ENCODE measurements at regions not wholly inside any gene's neighbourhood (a gene's known extent, or its start where the extent isn't known, plus 50 kb on each side); places are given as distances from the start of the nearest gene placed in this dataset.

GRCh38 chr7:132681951-132682350 lies 105.7 kb upstream of the PLXNA4 start:
- Histone ChIP-seq H3K79me1 (ENCODE audit: low read length) (no peaks in the 10 kb centered on the region), H3K4ac (ENCODE audit: low read depth, low read length) (no peak overlapping the region), H4K5ac (ENCODE audit: low read length) (no peak overlapping the region), H2BK5ac (ENCODE audit: low read length) (no peak overlapping the region), H2AK5ac (ENCODE audit: low read length) (no peak overlapping the region), H3K4me3 (ENCODE audit: low read length) (no peak overlapping the region), H2BK15ac (replicated peaks; ENCODE audit: low read depth) (no peak overlapping the region), H3K27ac (ENCODE audit: low read depth, low read length) (no peak overlapping the region), H3K79me2 (ENCODE audit: control insufficient read depth, insufficient read depth, low read length) (no peaks in the 10 kb centered on the region), H4K8ac (ENCODE audit: low read depth, low read length) (no peak overlapping the region), H3K4me2 (ENCODE audit: low read length) (no peak overlapping the region), H3K4me1 (ENCODE audit: control insufficient read depth, low read depth, low read length) (no peaks in the 10 kb centered on the region), H3K27me3 (ENCODE audit: insufficient read depth, low read length, poor library complexity) (no peaks in the 10 kb centered on the region), H3K56ac (ENCODE audit: low read length) (no peak overlapping the region), H2BK120ac (ENCODE audit: low read depth, low read length) (no peak overlapping the region), H3K36me3 (ENCODE audit: control insufficient read depth, insufficient read depth, low read length) (no peaks in the 10 kb centered on the region), H3K18ac (ENCODE audit: low read length) (no peak overlapping the region), H3K9ac (ENCODE audit: low read length) (no peak overlapping the region), H3K23ac (ENCODE audit: low read length) (peak overlapping the region; percentile 10)
- WGBS (ENCODE audit: extremely low coverage, insufficient coverage, low lambda C conversion rate) = no CpG with 5 or more reads among the region's 3 CpGs
- no peak for DNase-seq

- Histone ChIP-seq H3K4ac (ENCODE audit: low read depth, low read length) (no peak overlapping the region), H3K23ac (ENCODE audit: low read length) (no peak overlapping the region), H3K27me3 (ENCODE audit: insufficient read depth, low read length, poor library complexity) (no peaks in the 10 kb centered on the region), H3K27ac (ENCODE audit: low read depth, low read length) (no peak overlapping the region), H3K4me2 (ENCODE audit: low read length) (no peak overlapping the region), H3K4me1 (ENCODE audit: control insufficient read depth, low read depth, low read length) (no peaks in the 10 kb centered on the region), H2AK5ac (ENCODE audit: low read length) (no peak overlapping the region), H3K4me3 (ENCODE audit: low read length) (no peak overlapping the region), H4K8ac (ENCODE audit: low read depth, low read length) (no peak overlapping the region), H3K79me1 (ENCODE audit: low read length) (no peaks in the 10 kb centered on the region), H4K5ac (ENCODE audit: low read length) (no peak overlapping the region), H3K79me2 (ENCODE audit: control insufficient read depth, insufficient read depth, low read length) (no peaks in the 10 kb centered on the region), H3K36me3 (ENCODE audit: control insufficient read depth, insufficient read depth, low read length) (no peaks in the 10 kb centered on the region), H2BK5ac (ENCODE audit: low read length) (no peak overlapping the region), H3K9ac (ENCODE audit: low read length) (no peak overlapping the region), H3K18ac (ENCODE audit: low read length) (no peak overlapping the region), H3K56ac (ENCODE audit: low read length) (no peak overlapping the region), H2BK120ac (ENCODE audit: low read depth, low read length) (no peak overlapping the region), H2BK15ac (replicated peaks; ENCODE audit: low read depth) (no peak overlapping the region)
- no peak for DNase-seq
Observed at GRCh38 chr7:132680590-132680989, 104.3 kb upstream of the PLXNA4 start.

- H3K4ac ChIP-seq (ENCODE audit: low read depth, low read length) = no peak overlapping the region
- no peaks in the 10 kb centered on the region for H3K79me2 ChIP-seq (ENCODE audit: control insufficient read depth, insufficient read depth, low read length)
- H3K27me3 ChIP-seq (ENCODE audit: insufficient read depth, low read length, poor library complexity) = no peaks in the 10 kb centered on the region
- no peak overlapping the region for H3K56ac ChIP-seq (ENCODE audit: low read length)
- no peaks in the 10 kb centered on the region for H3K36me3 ChIP-seq (ENCODE audit: control insufficient read depth, insufficient read depth, low read length)
- DNase-seq = no peak
- H3K79me1 ChIP-seq (ENCODE audit: low read length) = no peaks in the 10 kb centered on the region
- H2BK120ac ChIP-seq (ENCODE audit: low read depth, low read length) = no peak overlapping the region
- no peaks in the 10 kb centered on the region for H3K4me1 ChIP-seq (ENCODE audit: control insufficient read depth, low read depth, low read length)
- WGBS (ENCODE audit: extremely low coverage, insufficient coverage, low lambda C conversion rate) = no CpG with 5 or more reads among the region's 2 CpGs
- H2BK5ac ChIP-seq (ENCODE audit: low read length) = no peak overlapping the region
- no peak overlapping the region for H2BK15ac ChIP-seq (replicated peaks; ENCODE audit: low read depth)
- no peak overlapping the region for H3K18ac ChIP-seq (ENCODE audit: low read length)
- H3K9ac ChIP-seq (ENCODE audit: low read length) = no peak overlapping the region
- no peak overlapping the region for H4K5ac ChIP-seq (ENCODE audit: low read length)
- H2AK5ac ChIP-seq (ENCODE audit: low read length) = no peak overlapping the region
- no peak overlapping the region for H3K23ac ChIP-seq (ENCODE audit: low read length)
- H4K8ac ChIP-seq (ENCODE audit: low read depth, low read length) = no peak overlapping the region
- no peak overlapping the region for H3K27ac ChIP-seq (ENCODE audit: low read depth, low read length)
- no peak overlapping the region for H3K4me3 ChIP-seq (ENCODE audit: low read length)
- H3K4me2 ChIP-seq (ENCODE audit: low read length) = no peak overlapping the region
Observed at GRCh38 chr7:132678656-132679055, 102.4 kb upstream of the PLXNA4 start.

- Histone ChIP-seq H3K4ac (ENCODE audit: low read depth, low read length) (no peak overlapping the region), H3K27me3 (ENCODE audit: insufficient read depth, low read length, poor library complexity) (no peaks in the 10 kb centered on the region), H2BK15ac (replicated peaks; ENCODE audit: low read depth) (no peak overlapping the region), H3K56ac (ENCODE audit: low read length) (no peak overlapping the region), H3K9ac (ENCODE audit: low read length) (no peak overlapping the region), H4K8ac (ENCODE audit: low read depth, low read length) (no peak overlapping the region), H3K23ac (ENCODE audit: low read length) (no peak overlapping the region), H3K18ac (ENCODE audit: low read length) (no peak overlapping the region), H3K36me3 (ENCODE audit: control insufficient read depth, insufficient read depth, low read length) (no peaks in the 10 kb centered on the region), H3K4me3 (ENCODE audit: low read length) (no peak overlapping the region), H2BK120ac (ENCODE audit: low read depth, low read length) (no peak overlapping the region), H2AK5ac (ENCODE audit: low read length) (no peak overlapping the region), H3K4me1 (ENCODE audit: control insufficient read depth, low read depth, low read length) (no peaks in the 10 kb centered on the region), H4K5ac (ENCODE audit: low read length) (no peak overlapping the region), H3K79me1 (ENCODE audit: low read length) (no peaks in the 10 kb centered on the region), H3K4me2 (ENCODE audit: low read length) (no peak overlapping the region), H3K27ac (ENCODE audit: low read depth, low read length) (no peak overlapping the region), H3K79me2 (ENCODE audit: control insufficient read depth, insufficient read depth, low read length) (no peaks in the 10 kb centered on the region), H2BK5ac (ENCODE audit: low read length) (no peak overlapping the region)
- no peak for DNase-seq
- no CpG with 5 or more reads among the region's 5 CpGs for WGBS (ENCODE audit: extremely low coverage, insufficient coverage, low lambda C conversion rate)
Observed at GRCh38 chr7:132677918-132678317, 101.6 kb upstream of the PLXNA4 start.

- no peak overlapping the region for H2BK15ac ChIP-seq (replicated peaks; ENCODE audit: low read depth)
- no peak overlapping the region for H2AK5ac ChIP-seq (ENCODE audit: low read length)
- no peak overlapping the region for H2BK120ac ChIP-seq (ENCODE audit: low read depth, low read length)
- no peak overlapping the region for H3K9ac ChIP-seq (ENCODE audit: low read length)
- H3K4me1 ChIP-seq (ENCODE audit: control insufficient read depth, low read depth, low read length) = no peaks in the 10 kb centered on the region
- H3K18ac ChIP-seq (ENCODE audit: low read length) = no peak overlapping the region
- H3K79me2 ChIP-seq (ENCODE audit: control insufficient read depth, insufficient read depth, low read length) = no peaks in the 10 kb centered on the region
- no peaks in the 10 kb centered on the region for H3K27me3 ChIP-seq (ENCODE audit: insufficient read depth, low read length, poor library complexity)
- H4K5ac ChIP-seq (ENCODE audit: low read length) = no peak overlapping the region
- H3K36me3 ChIP-seq (ENCODE audit: control insufficient read depth, insufficient read depth, low read length) = no peaks in the 10 kb centered on the region
- no peak overlapping the region for H4K8ac ChIP-seq (ENCODE audit: low read depth, low read length)
- H3K4ac ChIP-seq (ENCODE audit: low read depth, low read length) = no peak overlapping the region
- H2BK5ac ChIP-seq (ENCODE audit: low read length) = no peak overlapping the region
- WGBS (ENCODE audit: extremely low coverage, insufficient coverage, low lambda C conversion rate) = no CpG with 5 or more reads among the region's 9 CpGs
- DNase-seq = no peak
- no peak overlapping the region for H3K27ac ChIP-seq (ENCODE audit: low read depth, low read length)
- no peak overlapping the region for H3K4me3 ChIP-seq (ENCODE audit: low read length)
- H3K23ac ChIP-seq (ENCODE audit: low read length) = no peak overlapping the region
- H3K4me2 ChIP-seq (ENCODE audit: low read length) = no peak overlapping the region
- no peak overlapping the region for H3K56ac ChIP-seq (ENCODE audit: low read length)
- H3K79me1 ChIP-seq (ENCODE audit: low read length) = no peaks in the 10 kb centered on the region
Observed at GRCh38 chr7:132672200-132672990, 96.1 kb upstream of the PLXNA4 start.

GRCh38 chr7:132666774-132667172 lies 90.5 kb upstream of the PLXNA4 start:
- Histone ChIP-seq H2BK120ac (ENCODE audit: low read depth, low read length) (no peak overlapping the region), H4K8ac (ENCODE audit: low read depth, low read length) (no peak overlapping the region), H2AK5ac (ENCODE audit: low read length) (no peak overlapping the region), H3K36me3 (ENCODE audit: control insufficient read depth, insufficient read depth, low read length) (no peaks in the 10 kb centered on the region), H3K9ac (ENCODE audit: low read length) (no peak overlapping the region), H3K4me3 (ENCODE audit: low read length) (no peak overlapping the region), H3K79me2 (ENCODE audit: control insufficient read depth, insufficient read depth, low read length) (no peaks in the 10 kb centered on the region), H3K79me1 (ENCODE audit: low read length) (no peaks in the 10 kb centered on the region), H4K5ac (ENCODE audit: low read length) (no peak overlapping the region), H2BK15ac (replicated peaks; ENCODE audit: low read depth) (no peak overlapping the region), H3K4ac (ENCODE audit: low read depth, low read length) (no peak overlapping the region), H3K23ac (ENCODE audit: low read length) (no peak overlapping the region), H3K27me3 (ENCODE audit: insufficient read depth, low read length, poor library complexity) (no peaks in the 10 kb centered on the region), H3K4me2 (ENCODE audit: low read length) (no peak overlapping the region), H3K27ac (ENCODE audit: low read depth, low read length) (no peak overlapping the region), H3K4me1 (ENCODE audit: control insufficient read depth, low read depth, low read length) (no peaks in the 10 kb centered on the region), H3K56ac (ENCODE audit: low read length) (no peak overlapping the region), H2BK5ac (ENCODE audit: low read length) (no peak overlapping the region), H3K18ac (ENCODE audit: low read length) (no peak overlapping the region)
- no peak for DNase-seq
- WGBS (ENCODE audit: extremely low coverage, insufficient coverage, low lambda C conversion rate) = no CpG with 5 or more reads among the region's 2 CpGs

All from mesendoderm (in vitro differentiated cells).